B cell (primary cell): ENCODE measurements at regions not wholly inside any gene's neighbourhood (a gene's known extent, or its start where the extent isn't known, plus 50 kb on each side); places are given as distances from the start of the nearest gene placed in this dataset.

Experiments used
- ATAC-seq: fragments of 200-7000 bp; cut with Tn5 transposase; one replicate; pipeline ENCODE4 v1.10.0; 2021; ENCODE audit warnings: low read depth, mild to moderate bottlenecking, moderate number of reproducible peaks, moderate library complexity
- CTCF ChIA-PET: fragments of 350-600 bp; sonication (Branson Sonifier 250); formaldehyde crosslinking; loops from one replicate; lab custom pipeline; 2021; ENCODE audit warnings: antibody characterized with exemption, inconsistent platforms; lab: Charles Lee
- POLR2A ChIA-PET: fragments of 350-600 bp; sonication (Branson Sonifier 250); formaldehyde crosslinking; loops from one replicate; lab custom pipeline; 2021; ENCODE audit warnings: antibody characterized with exemption; lab: Charles Lee
- DNase-seq: peaks from one replicate; pipeline ENCODE4 v3.0.0; 2013
- H2AFZ ChIP-seq: 2 replicates; pipeline ENCODE4 v1.6.1; 2012; ENCODE audit warnings: mild to moderate bottlenecking, low read depth, low read length; ENCODE audit not compliant: insufficient read depth, poor library complexity, severe bottlenecking
- H3K27ac ChIP-seq, 2 donors: 1 replicate in 1 of 2; 2 replicates in 1 of 2; pipeline ENCODE4 v1.5.1; 2012 to 2013; ENCODE audit warnings: low read length in 2 of 2, mild to moderate bottlenecking in 2 of 2, moderate library complexity in 1 of 2
- H3K27me3 ChIP-seq, 4 experiments: fragments of 200-600 bp in 1 of 4; sonication (generic) in 1 of 4; replicated peaks in 1 of 4; 1 replicate in 2 of 4; 2 replicates in 2 of 4; pipeline versions ENCODE4 v1.6.1 to v1.7.0; 2013 to 2016; ENCODE audit warnings: low read length in 3 of 4, mild to moderate bottlenecking in 2 of 4, mixed read lengths in 1 of 4, moderate library complexity in 1 of 4; ENCODE audit not compliant: insufficient read depth in 4 of 4, control insufficient read depth in 3 of 4; ENCODE audit errors: control extremely low read depth in 1 of 4
- H3K36me3 ChIP-seq, 2 experiments: replicated peaks in 1 of 2; 1 replicate in 1 of 2; 2 replicates in 1 of 2; pipeline versions ENCODE4 v1.6.1 to v1.7.1; 2013; ENCODE audit warnings: low read length in 1 of 2; ENCODE audit not compliant: insufficient read depth in 2 of 2, control insufficient read depth in 1 of 2; ENCODE audit errors: control extremely low read depth in 1 of 2, extremely low read depth in 1 of 2
- H3K4me1 ChIP-seq, 2 donors: fragments of 200-600 bp in 1 of 2; sonication (generic) in 1 of 2; 1 replicate in 1 of 2; 2 replicates in 1 of 2; pipeline versions ENCODE4 v1.5.1 to v1.6.1; 2013 to 2017; ENCODE audit warnings: low read length in 2 of 2; ENCODE audit not compliant: control insufficient read depth in 2 of 2, insufficient read depth in 2 of 2
- H3K4me2 ChIP-seq: replicated peaks from 2 replicates; pipeline ENCODE3; 2012; ENCODE audit warnings: mild to moderate bottlenecking, low read depth, low read length; ENCODE audit not compliant: poor library complexity, severe bottlenecking
- H3K4me3 ChIP-seq, 5 experiments: fragments of 200-600 bp in 1 of 5; sonication (generic) in 1 of 5; 1 replicate in 3 of 5; 2 replicates in 2 of 5; pipeline versions ENCODE4 v1.5.1 to v1.7.0; 2011 to 2016; ENCODE audit warnings: low read length in 4 of 5, mild to moderate bottlenecking in 4 of 5, low read depth in 2 of 5, control low read depth in 1 of 5, moderate library complexity in 1 of 5; ENCODE audit not compliant: insufficient read depth in 1 of 5; ENCODE audit errors: control extremely low read depth in 1 of 5, extremely low read depth in 1 of 5
- H3K79me2 ChIP-seq: fragments of 200-600 bp; sonication (generic); one replicate; pipeline ENCODE4 v1.6.0; 2016; ENCODE audit warnings: low read length; ENCODE audit not compliant: control insufficient read depth, insufficient read depth
- H3K9ac ChIP-seq: fragments of 200-600 bp; sonication (generic); 2 replicates; pipeline ENCODE4 v1.6.1; 2017; ENCODE audit warnings: mild to moderate bottlenecking, low read length, moderate library complexity
- H3K9me3 ChIP-seq, 3 donors: one replicate each; pipeline versions ENCODE4 v1.6.1 to v1.7.1; 2013; ENCODE audit warnings: low read length in 2 of 3; ENCODE audit not compliant: control insufficient read depth in 2 of 3, insufficient read depth in 1 of 3; ENCODE audit errors: control extremely low read depth in 1 of 3
- H4K20me1 ChIP-seq: 2 replicates; pipeline ENCODE4 v1.6.0; 2012; ENCODE audit warnings: mild to moderate bottlenecking, low read length; ENCODE audit not compliant: insufficient read depth, control insufficient read depth, poor library complexity, severe bottlenecking
- H3K27ac Mint-ChIP-seq: one replicate; pipeline ENCODE4 v1.8.0; 2021; ENCODE audit warnings: mixed read lengths
- H3K27me3 Mint-ChIP-seq: one replicate; pipeline ENCODE4 v1.8.0; 2021; ENCODE audit warnings: mixed read lengths
- H3K4me1 Mint-ChIP-seq: one replicate; pipeline ENCODE4 v1.8.0; 2021; ENCODE audit warnings: mixed read lengths
- H3K4me3 Mint-ChIP-seq: one replicate; pipeline ENCODE4 v1.8.0; 2021; ENCODE audit warnings: mixed read lengths
- H3K9me3 Mint-ChIP-seq: one replicate; pipeline ENCODE4 v1.8.0; 2022; ENCODE audit warnings: mixed read lengths; ENCODE audit not compliant: insufficient read depth
- EZH2 ChIP-seq: IDR thresholded peaks from 2 replicates; pipeline ENCODE4 v1.6.1; 2012; ENCODE audit warnings: borderline replicate concordance, low read depth, mild to moderate bottlenecking, moderate library complexity, low read length; ENCODE audit not compliant: insufficient read depth, poor library complexity, severe bottlenecking
- WGBS: methylation state at CpG from one replicate; pipeline ENCODE4 v1.1.5; 2013; ENCODE audit warnings: missing lambda C conversion rate; ENCODE audit not compliant: insufficient coverage; 5-methylcytosine and 5-hydroxymethylcytosine counted together
- intact Hi-C: fragments of 100-400 bp; cut with micrococcal nuclease; formaldehyde crosslinking; loops from one replicate; pipeline ENCODE4 v1.10.0; 2022
- TF ChIP-seq, protein P1 (sequence below): fragments of 200-600 bp; IDR thresholded peaks from one replicate; pipeline ENCODE4 v1.8.0; 2022; ENCODE audit warnings: antibody characterized with exemption, mild to moderate bottlenecking

DNA sequence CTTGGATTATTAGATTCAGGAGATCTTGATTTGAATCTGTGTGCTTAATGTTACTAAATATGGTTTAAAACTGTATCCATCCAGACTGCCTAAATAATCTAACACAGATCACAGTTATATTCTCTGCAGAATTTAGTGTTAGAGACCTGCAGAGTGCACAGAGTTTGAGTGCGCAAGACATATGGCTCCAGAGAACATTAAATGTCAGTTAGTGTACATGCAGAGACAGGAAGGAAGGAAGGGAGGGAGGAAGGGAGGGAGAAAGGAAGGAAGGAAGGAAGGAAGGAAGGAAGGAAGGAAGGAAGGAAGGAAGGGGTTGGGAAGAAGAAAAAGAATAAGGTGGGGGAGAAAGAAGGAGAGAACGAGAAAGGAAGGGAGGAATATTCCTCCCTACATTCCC lies 210.0 kb upstream of the COX7C start:
- no peak overlapping the region for H3K4me3 Mint-ChIP-seq
- intact Hi-C loops, result no loop called here
- Histone ChIP-seq H3K27me3 (no peaks in the 10 kb centered on the region), H3K27ac (no peak overlapping the region), H3K4me3 (no peak overlapping the region), H3K9ac (no peak overlapping the region), H4K20me1 (no peaks in the 10 kb centered on the region), H3K4me2 (no peak overlapping the region), H3K4me1 (no peaks in the 10 kb centered on the region), H2AFZ (no peak overlapping the region), H3K36me3 (no peaks in the 10 kb centered on the region), H3K79me2 (no peaks in the 10 kb centered on the region), H3K9me3 (no peaks in the 10 kb centered on the region)
- H3K4me1 Mint-ChIP-seq, result no peaks in the 10 kb centered on the region
- 100% methylated on average over 1 of the region's 2 CpGs for WGBS
- DNase-seq (no peak), ATAC-seq (no peak)
- ChIA-PET POLR2A (no interaction called here), CTCF (no interaction called here)
- H3K27ac Mint-ChIP-seq, result no peak overlapping the region
- no peaks in the 10 kb centered on the region for H3K27me3 Mint-ChIP-seq
- TF ChIP-seq, protein P1, sequence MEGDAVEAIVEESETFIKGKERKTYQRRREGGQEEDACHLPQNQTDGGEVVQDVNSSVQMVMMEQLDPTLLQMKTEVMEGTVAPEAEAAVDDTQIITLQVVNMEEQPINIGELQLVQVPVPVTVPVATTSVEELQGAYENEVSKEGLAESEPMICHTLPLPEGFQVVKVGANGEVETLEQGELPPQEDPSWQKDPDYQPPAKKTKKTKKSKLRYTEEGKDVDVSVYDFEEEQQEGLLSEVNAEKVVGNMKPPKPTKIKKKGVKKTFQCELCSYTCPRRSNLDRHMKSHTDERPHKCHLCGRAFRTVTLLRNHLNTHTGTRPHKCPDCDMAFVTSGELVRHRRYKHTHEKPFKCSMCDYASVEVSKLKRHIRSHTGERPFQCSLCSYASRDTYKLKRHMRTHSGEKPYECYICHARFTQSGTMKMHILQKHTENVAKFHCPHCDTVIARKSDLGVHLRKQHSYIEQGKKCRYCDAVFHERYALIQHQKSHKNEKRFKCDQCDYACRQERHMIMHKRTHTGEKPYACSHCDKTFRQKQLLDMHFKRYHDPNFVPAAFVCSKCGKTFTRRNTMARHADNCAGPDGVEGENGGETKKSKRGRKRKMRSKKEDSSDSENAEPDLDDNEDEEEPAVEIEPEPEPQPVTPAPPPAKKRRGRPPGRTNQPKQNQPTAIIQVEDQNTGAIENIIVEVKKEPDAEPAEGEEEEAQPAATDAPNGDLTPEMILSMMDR, result no peak
- TF ChIP-seq EZH2, result no peak
- peaks cover 2% of the 10 kb centered on the region for H3K9me3 Mint-ChIP-seq

DNA sequence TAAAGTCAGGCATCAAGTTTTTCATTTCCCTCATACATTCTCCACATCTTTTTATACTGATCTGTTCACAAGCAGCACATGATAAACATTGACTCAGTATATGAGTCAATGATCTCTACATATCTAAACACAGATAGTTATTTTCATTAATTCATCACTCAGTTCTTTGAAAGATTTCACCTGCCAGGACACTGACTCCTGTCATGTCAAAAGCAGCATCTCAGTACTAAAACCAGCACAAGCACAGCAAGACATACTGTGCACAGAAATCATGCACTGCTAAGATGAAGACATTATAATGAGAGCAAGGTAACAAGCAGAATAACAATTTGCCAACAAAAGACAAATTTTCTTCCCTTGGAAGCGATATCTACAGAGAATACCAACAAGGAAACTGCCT lies 206.1 kb upstream of the COX7C start:
- H3K4me3 Mint-ChIP-seq, result no peak overlapping the region
- Histone ChIP-seq H3K27ac (no peak overlapping the region), H4K20me1 (no peaks in the 10 kb centered on the region), H3K9me3 (no peaks in the 10 kb centered on the region), H2AFZ (no peak overlapping the region), H3K27me3 (no peaks in the 10 kb centered on the region), H3K4me2 (no peak overlapping the region), H3K4me3 (no peak overlapping the region), H3K79me2 (no peaks in the 10 kb centered on the region), H3K4me1 (no peaks in the 10 kb centered on the region), H3K36me3 (no peaks in the 10 kb centered on the region), H3K9ac (no peak overlapping the region)
- DNase-seq, result no peak
- POLR2A ChIA-PET, result no interaction called here
- no peaks in the 10 kb centered on the region for H3K27me3 Mint-ChIP-seq
- no peak for ATAC-seq
- no peak overlapping the region for H3K27ac Mint-ChIP-seq
- no peaks in the 10 kb centered on the region for H3K4me1 Mint-ChIP-seq
- H3K9me3 Mint-ChIP-seq, result peaks cover 2% of the 10 kb centered on the region
- no CpG with 5 or more reads among the region's 1 CpG for WGBS
- CTCF ChIA-PET, result no interaction called here
- TF ChIP-seq, protein P1, result no peak
- no peak for TF ChIP-seq EZH2
- intact Hi-C loops, result no loop called here
